IPS-15b (cell line): ENCODE measurements at regions not wholly inside any gene's neighbourhood (a gene's known extent, or its start where the extent isn't known, plus 50 kb on each side); places are given as distances from the start of the nearest gene placed in this dataset.
"Not testable (repeated sequence)": the region's sequence is repeated elsewhere in the genome, so short reads cannot be mapped to it uniquely, and the experiment has no call there.

Source experiments
- H3K27me3 ChIP-seq: one replicate; pipeline ENCODE4 v1.6.1; 2013; ENCODE audit warnings: low read length; ENCODE audit not compliant: control insufficient read depth, insufficient read depth
- H3K36me3 ChIP-seq: one replicate; pipeline ENCODE4 v1.6.1; 2013; ENCODE audit warnings: low read length; ENCODE audit not compliant: control insufficient read depth, insufficient read depth
- H3K4me1 ChIP-seq: one replicate; pipeline ENCODE4 v1.6.1; 2013; ENCODE audit warnings: mild to moderate bottlenecking, low read length; ENCODE audit not compliant: control insufficient read depth, insufficient read depth
- H3K4me3 ChIP-seq: one replicate; pipeline ENCODE4 v1.5.1; 2013; ENCODE audit warnings: low read depth, low read length
- H3K9ac ChIP-seq: one replicate; pipeline ENCODE4 v1.6.1; 2013; ENCODE audit warnings: low read depth, mild to moderate bottlenecking, low read length
- H3K9me3 ChIP-seq: one replicate; pipeline ENCODE4 v1.6.1; 2013; ENCODE audit warnings: mild to moderate bottlenecking, low read length; ENCODE audit not compliant: control insufficient read depth, insufficient read depth

- H3K27me3 ChIP-seq: no peaks in the 10 kb centered on the region
- H3K4me3 ChIP-seq: no peak overlapping the region
- no peaks in the 10 kb centered on the region for H3K36me3 ChIP-seq
- H3K9me3 ChIP-seq: no peaks in the 10 kb centered on the region
- no peaks in the 10 kb centered on the region for H3K4me1 ChIP-seq
- H3K9ac ChIP-seq: no peak overlapping the region
These were observed 641.5 kb upstream of the CDH10 start for GRCh38 chr5:25286319-25286718.

- Histone ChIP-seq H3K4me3 (no peak overlapping the region), H3K27me3 (no peaks in the 10 kb centered on the region), H3K4me1 (no peaks in the 10 kb centered on the region), H3K9me3 (no peaks in the 10 kb centered on the region), H3K9ac (no peak overlapping the region), H3K36me3 (no peaks in the 10 kb centered on the region)
These were observed 640.4 kb upstream of the CDH10 start for GRCh38 chr5:25285136-25285535.

- H3K9me3 ChIP-seq, H3K4me1 ChIP-seq, H3K4me3 ChIP-seq, H3K27me3 ChIP-seq, H3K9ac ChIP-seq, H3K36me3 ChIP-seq: not testable (repeated sequence)
These were observed 618.7 kb upstream of the CDH10 start for GRCh38 chr5:25263507-25263906.

GRCh38 chr5:25262221-25262620, 617.4 kb upstream of the CDH10 start:
- H3K9me3 ChIP-seq: no peaks in the 10 kb centered on the region

GRCh38 chr5:25255128-25255527, 610.4 kb upstream of the CDH10 start:
- Histone ChIP-seq H3K4me3 (no peak overlapping the region), H3K4me1 (no peaks in the 10 kb centered on the region), H3K9me3 (no peaks in the 10 kb centered on the region), H3K9ac (no peak overlapping the region), H3K36me3 (no peaks in the 10 kb centered on the region), H3K27me3 (no peaks in the 10 kb centered on the region)

More at GRCh38 chr5:25262221-25262620, 617.4 kb upstream of the CDH10 start:
- no peaks in the 10 kb centered on the region for H3K27me3 ChIP-seq
- H3K4me1 ChIP-seq: no peaks in the 10 kb centered on the region
- H3K4me3 ChIP-seq: no peak overlapping the region
- H3K36me3 ChIP-seq: no peaks in the 10 kb centered on the region
- no peak overlapping the region for H3K9ac ChIP-seq

- no peak overlapping the region for H3K9ac ChIP-seq
- no peaks in the 10 kb centered on the region for H3K27me3 ChIP-seq
- no peak overlapping the region for H3K4me3 ChIP-seq
- H3K36me3 ChIP-seq: no peaks in the 10 kb centered on the region
- no peaks in the 10 kb centered on the region for H3K4me1 ChIP-seq
- H3K9me3 ChIP-seq: no peaks in the 10 kb centered on the region
These were observed 597.2 kb upstream of the CDH10 start for GRCh38 chr5:25241981-25242380.

GRCh38 chr5:25238720-25239119, 593.9 kb upstream of the CDH10 start:
- H3K4me1 ChIP-seq, H3K9ac ChIP-seq, H3K36me3 ChIP-seq, H3K9me3 ChIP-seq, H3K4me3 ChIP-seq, H3K27me3 ChIP-seq: not testable (repeated sequence)

- no peaks in the 10 kb centered on the region for H3K27me3 ChIP-seq
- H3K36me3 ChIP-seq: no peaks in the 10 kb centered on the region
- no peaks in the 10 kb centered on the region for H3K9me3 ChIP-seq
- no peak overlapping the region for H3K9ac ChIP-seq
- H3K4me3 ChIP-seq: no peak overlapping the region
- H3K4me1 ChIP-seq: no peaks in the 10 kb centered on the region
These were observed 579.7 kb upstream of the CDH10 start for GRCh38 chr5:25224316-25224982.

GRCh38 chr5:25199902-25200301, 555.1 kb upstream of the CDH10 start:
- not testable (repeated sequence) for H3K4me1 ChIP-seq, H3K9me3 ChIP-seq, H3K36me3 ChIP-seq, H3K27me3 ChIP-seq, H3K4me3 ChIP-seq, H3K9ac ChIP-seq

GRCh38 chr5:25190521-25191000, 545.8 kb upstream of the CDH10 start:
- Histone ChIP-seq H3K36me3 (no peaks in the 10 kb centered on the region), H3K4me3 (no peak overlapping the region), H3K4me1 (no peaks in the 10 kb centered on the region), H3K9ac (no peak overlapping the region), H3K27me3 (no peaks in the 10 kb centered on the region), H3K9me3 (no peaks in the 10 kb centered on the region)

GRCh38 chr5:25181249-25181648, 536.5 kb upstream of the CDH10 start:
- no peak overlapping the region for H3K4me3 ChIP-seq
- no peaks in the 10 kb centered on the region for H3K36me3 ChIP-seq
- H3K9ac ChIP-seq: no peak overlapping the region
- no peaks in the 10 kb centered on the region for H3K4me1 ChIP-seq
- no peaks in the 10 kb centered on the region for H3K27me3 ChIP-seq
- H3K9me3 ChIP-seq: no peaks in the 10 kb centered on the region

- not testable (repeated sequence) for H3K36me3 ChIP-seq, H3K9me3 ChIP-seq, H3K9ac ChIP-seq, H3K4me1 ChIP-seq, H3K4me3 ChIP-seq, H3K27me3 ChIP-seq
These were observed 517.8 kb upstream of the CDH10 start for GRCh38 chr5:25162616-25163015.
